ENCODE measurements at regions not wholly inside any gene's neighbourhood (a gene's known extent, or its start where the extent isn't known, plus 50 kb on each side); places are given as distances from the start of the nearest gene placed in this dataset.

- no peak for DNase-seq
- H3K9me3 ChIP-seq (ENCODE audit: control insufficient read depth in 2 of 3, insufficient read depth in 1 of 3, low read length in 3 of 3): peaks cover 0 to 4% (median 0%) of the 10 kb centered on the region in 3 donors
- H3K4me3 ChIP-seq (ENCODE audit: low read length in 3 of 3): no peak overlapping the region
- H3K4me1 ChIP-seq (ENCODE audit: control insufficient read depth in 2 of 3, insufficient read depth in 2 of 3, low read depth in 1 of 3, low read length in 3 of 3): no peaks in the 10 kb centered on the region
- FAIRE-seq: no peak
- no peaks in the 10 kb centered on the region for H3K36me3 ChIP-seq (ENCODE audit: control insufficient read depth in 2 of 3, insufficient read depth in 3 of 3, low read length in 3 of 3)
- no peak overlapping the region for H3K9ac ChIP-seq (ENCODE audit: low read length in 3 of 3)
- H3K27ac ChIP-seq (ENCODE audit: low read depth in 2 of 2, low read length in 2 of 2): no peak overlapping the region
- no peak for TF ChIP-seq CTCF (IDR thresholded peaks at IDR 0.05; ENCODE audit: borderline replicate concordance, extremely low read depth, insufficient read depth)
- intact Hi-C loops (cut with DNase I): no loop called here
- no peaks in the 10 kb centered on the region for H3K27me3 ChIP-seq (ENCODE audit: control insufficient read depth, insufficient read depth, low read length)
Observed at GRCh38 chr21:14755086-14755485, 209.0 kb upstream of the SAMSN1 start.

- Histone ChIP-seq H3K36me3 (ENCODE audit: control insufficient read depth in 2 of 3, insufficient read depth in 3 of 3, low read length in 3 of 3) (no peaks in the 10 kb centered on the region), H3K27me3 (ENCODE audit: control insufficient read depth, insufficient read depth, low read length) (no peaks in the 10 kb centered on the region), H3K9me3 (ENCODE audit: control insufficient read depth in 2 of 3, insufficient read depth in 1 of 3, low read length in 3 of 3) (peaks cover 0 to 4% (median 0%) of the 10 kb centered on the region in 3 donors), H3K27ac (ENCODE audit: low read depth in 2 of 2, low read length in 2 of 2) (no peak overlapping the region), H3K4me3 (ENCODE audit: low read length in 3 of 3) (no peak overlapping the region), H3K4me1 (ENCODE audit: control insufficient read depth in 2 of 3, insufficient read depth in 2 of 3, low read depth in 1 of 3, low read length in 3 of 3) (no peaks in the 10 kb centered on the region), H3K9ac (ENCODE audit: low read length in 3 of 3) (no peak overlapping the region)
- DNase-seq: no peak
- intact Hi-C loops (cut with DNase I): no loop called here
- FAIRE-seq: no peak
- no peak for TF ChIP-seq CTCF (IDR thresholded peaks at IDR 0.05; ENCODE audit: borderline replicate concordance, extremely low read depth, insufficient read depth)
Observed at GRCh38 chr21:14754682-14755081, 208.6 kb upstream of the SAMSN1 start.

GRCh38 chr21:14754259-14754604 is 208.1 kb upstream of the SAMSN1 start:
- TF ChIP-seq CTCF (IDR thresholded peaks at IDR 0.05; ENCODE audit: borderline replicate concordance, extremely low read depth, insufficient read depth): no peak
- Histone ChIP-seq H3K27me3 (ENCODE audit: control insufficient read depth, insufficient read depth, low read length) (no peaks in the 10 kb centered on the region), H3K36me3 (ENCODE audit: control insufficient read depth in 2 of 3, insufficient read depth in 3 of 3, low read length in 3 of 3) (no peaks in the 10 kb centered on the region), H3K9ac (ENCODE audit: low read length in 3 of 3) (no peak overlapping the region), H3K4me1 (ENCODE audit: control insufficient read depth in 2 of 3, insufficient read depth in 2 of 3, low read depth in 1 of 3, low read length in 3 of 3) (no peaks in the 10 kb centered on the region), H3K27ac (ENCODE audit: low read depth in 2 of 2, low read length in 2 of 2) (no peak overlapping the region), H3K9me3 (ENCODE audit: control insufficient read depth in 2 of 3, insufficient read depth in 1 of 3, low read length in 3 of 3) (peaks cover 0 to 4% (median 0%) of the 10 kb centered on the region in 3 donors), H3K4me3 (ENCODE audit: low read length in 3 of 3) (no peak overlapping the region)
- intact Hi-C loops (cut with DNase I): no loop called here
- no peak for FAIRE-seq
- no peak for DNase-seq

All from kidney (tissue), 13 donors.